MCF 10A (cell line): ENCODE measurements at regions not wholly inside any gene's neighbourhood (a gene's known extent, or its start where the extent isn't known, plus 50 kb on each side); places are given as distances from the start of the nearest gene placed in this dataset.

Source experiments
- BruUV-seq: library from RNA; stranded (reverse); fragments of 400-500 nt; replicated peaks from 2 replicates; lab custom pipeline; 2021; lab: Mats Ljungman, UMichigan
- CTCF ChIA-PET: fragments of 300-600 bp; sonication (Branson Sonifier 250); formaldehyde crosslinking; extraction: SDS; loops from one replicate; lab custom pipeline; 2021; ENCODE audit warnings: antibody characterized with exemption, inconsistent platforms; lab: Yijun Ruan, JAX
- POLR2A ChIA-PET: fragments of 300-600, 350-650 bp; sonication (Branson Sonifier 250); formaldehyde crosslinking; extraction: SDS; loops from one replicate; lab custom pipeline; 2020; ENCODE audit warnings: antibody characterized with exemption, inconsistent platforms; lab: Yijun Ruan, JAX
- DNase-seq: peaks from one replicate; pipeline ENCODE4 v3.0.0-alpha.2; 2018; ENCODE audit not compliant: unreplicated experiment
- H3K27ac Mint-ChIP-seq: one replicate; pipeline ENCODE4 v1.8.0; 2022; ENCODE audit warnings: mild to moderate bottlenecking, low read depth, mixed read lengths; ENCODE audit not compliant: unreplicated experiment
- H3K27me3 Mint-ChIP-seq: one replicate; pipeline ENCODE4 v1.8.0; 2022; ENCODE audit warnings: mixed read lengths; ENCODE audit not compliant: insufficient read depth, unreplicated experiment
- H3K36me3 Mint-ChIP-seq: one replicate; pipeline ENCODE4 v1.8.0; 2022; ENCODE audit warnings: mild to moderate bottlenecking, moderate library complexity, mixed read lengths; ENCODE audit not compliant: insufficient read depth, unreplicated experiment
- H3K4me1 Mint-ChIP-seq: one replicate; pipeline ENCODE4 v1.8.0; 2022; ENCODE audit warnings: mixed read lengths; ENCODE audit not compliant: insufficient read depth, unreplicated experiment
- H3K4me3 Mint-ChIP-seq: one replicate; pipeline ENCODE4 v1.8.0; 2022; ENCODE audit warnings: mild to moderate bottlenecking, moderate library complexity, mixed read lengths; ENCODE audit not compliant: unreplicated experiment
- H3K9me3 Mint-ChIP-seq: one replicate; pipeline ENCODE4 v1.8.0; 2022; ENCODE audit warnings: mixed read lengths; ENCODE audit not compliant: unreplicated experiment
- CTCF ChIP-seq: fragments of 200-600 bp; IDR thresholded peaks from one replicate; pipeline ENCODE4 v1.8.0; 2022; ENCODE audit warnings: antibody characterized with exemption, mild to moderate bottlenecking; ENCODE audit not compliant: unreplicated experiment
- intact Hi-C: fragments of 100-400 bp; cut with micrococcal nuclease; formaldehyde crosslinking; loops from 2 replicates; pipeline ENCODE4 v1.14.1; 2022

- H3K4me1 Mint-ChIP-seq: no peaks in the 10 kb centered on the region
- intact Hi-C loops: no loop called here
- ChIA-PET CTCF (interaction anchor here (0.6 to 0.7 kb wide), 2 partner anchors 245 to 1209 kb away, joined by 3 read pairs; no protein-coding TSS in a partner anchor), POLR2A (interaction anchor here (0.9 kb wide), 1 partner anchor 20 kb away, joined by 3 read pairs; no protein-coding TSS in a partner anchor)
- BruUV-seq: no TSS peak
- no peak for TF ChIP-seq CTCF
- H3K27ac Mint-ChIP-seq: no peak overlapping the region
- no peak for DNase-seq
- H3K27me3 Mint-ChIP-seq: peaks cover 57% of the 10 kb centered on the region
- H3K36me3 Mint-ChIP-seq: no peaks in the 10 kb centered on the region
- no peak overlapping the region for H3K4me3 Mint-ChIP-seq
- peaks cover 8% of the 10 kb centered on the region for H3K9me3 Mint-ChIP-seq
Measured at GRCh38 chr6:6512711-6513110, 75.8 kb upstream of the LY86 start.

- H3K27ac Mint-ChIP-seq: no peak overlapping the region
- no peak for TF ChIP-seq CTCF
- H3K36me3 Mint-ChIP-seq: no peaks in the 10 kb centered on the region
- DNase-seq: no peak
- peaks cover 5% of the 10 kb centered on the region for H3K9me3 Mint-ChIP-seq
- BruUV-seq: no TSS peak
- H3K4me3 Mint-ChIP-seq: no peak overlapping the region
- H3K4me1 Mint-ChIP-seq: peaks cover 5% of the 10 kb centered on the region
- intact Hi-C loops: no loop called here
- H3K27me3 Mint-ChIP-seq: peaks cover 84% of the 10 kb centered on the region
- POLR2A ChIA-PET: no interaction called here
- CTCF ChIA-PET: interaction anchor here (0.6 kb wide), 1 partner anchor 827 kb away, joined by 5 read pairs; no protein-coding TSS in a partner anchor
Measured at GRCh38 chr6:6515691-6516607, 72.6 kb upstream of the LY86 start.

- BruUV-seq: no TSS peak
Measured at GRCh38 chr6:6516666-6517458, 71.7 kb upstream of the LY86 start.

More at GRCh38 chr6:6516666-6517458, 71.7 kb upstream of the LY86 start:
- no peaks in the 10 kb centered on the region for H3K36me3 Mint-ChIP-seq
- ChIA-PET POLR2A (interaction anchor here (0.8 to 1.3 kb wide), 2 partner anchors 9 to 803 kb away, joined by 3 read pairs; no protein-coding TSS in a partner anchor), CTCF (no interaction called here)
- peaks cover 5% of the 10 kb centered on the region for H3K4me1 Mint-ChIP-seq
- no peak for TF ChIP-seq CTCF
- peaks cover 5% of the 10 kb centered on the region for H3K9me3 Mint-ChIP-seq
- intact Hi-C loops: no loop called here
- H3K27me3 Mint-ChIP-seq: peaks cover 84% of the 10 kb centered on the region
- H3K27ac Mint-ChIP-seq: no peak overlapping the region
- DNase-seq: no peak
- no peak overlapping the region for H3K4me3 Mint-ChIP-seq
